Left colon (tissue), 2 donors: ENCODE measurements at regions not wholly inside any gene's neighbourhood (a gene's known extent, or its start where the extent isn't known, plus 50 kb on each side); places are given as distances from the start of the nearest gene placed in this dataset.

Source experiments
- ATAC-seq: fragments of 200-7000 bp; cut with Tn5 transposase; one replicate; pipeline ENCODE4 v1.9.1; 2020; ENCODE audit warnings: mild to moderate bottlenecking, moderate library complexity
- DNase-seq, 2 donors: peaks; one replicate each; pipeline ENCODE4 v3.0.0-alpha.2; 2020
- intact Hi-C, 2 donors: fragments of 100-400 bp; cut with DNase I in 1 of 2; cut with micrococcal nuclease in 1 of 2; formaldehyde crosslinking; loops; one replicate each; pipeline versions ENCODE4 v1.11.2 to v1.14.0; 2022; cut with DNase I, micrococcal nuclease
- donor health status: DM: no; HTN: no; CAD: no.
- donor health status: DM: yes; HTN: yes; CAD: no.

GRCh38 chr18:61690418-61691138 is 202.2 kb downstream of the RNF152 start:
- ATAC-seq (peak; percentile 85), DNase-seq (peak in 1 of 2 donors; percentile 44)
- intact Hi-C loops = no loop called here

DNA sequence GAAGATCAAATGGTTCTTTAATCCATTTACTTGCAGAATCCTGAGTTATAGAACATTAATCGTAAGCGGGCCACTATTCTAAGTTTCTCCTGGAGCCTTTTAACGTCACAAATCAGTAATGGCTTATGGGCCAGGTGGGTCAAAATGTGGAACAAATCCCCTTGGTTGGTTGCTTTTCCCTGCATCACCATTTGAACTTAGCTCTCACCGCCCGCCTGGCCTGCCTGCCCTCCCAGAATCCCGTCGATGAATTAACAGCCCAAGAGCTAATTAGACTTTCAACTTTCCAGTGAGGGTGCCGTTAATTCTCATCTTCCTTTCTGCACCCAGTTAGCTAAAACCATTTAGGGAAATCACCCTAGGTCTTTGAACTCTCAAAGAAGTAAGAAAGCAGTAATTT is 205.5 kb downstream of the RNF152 start:
- ATAC-seq (no peak), DNase-seq (no peak)
- intact Hi-C loops = no loop called here

DNA sequence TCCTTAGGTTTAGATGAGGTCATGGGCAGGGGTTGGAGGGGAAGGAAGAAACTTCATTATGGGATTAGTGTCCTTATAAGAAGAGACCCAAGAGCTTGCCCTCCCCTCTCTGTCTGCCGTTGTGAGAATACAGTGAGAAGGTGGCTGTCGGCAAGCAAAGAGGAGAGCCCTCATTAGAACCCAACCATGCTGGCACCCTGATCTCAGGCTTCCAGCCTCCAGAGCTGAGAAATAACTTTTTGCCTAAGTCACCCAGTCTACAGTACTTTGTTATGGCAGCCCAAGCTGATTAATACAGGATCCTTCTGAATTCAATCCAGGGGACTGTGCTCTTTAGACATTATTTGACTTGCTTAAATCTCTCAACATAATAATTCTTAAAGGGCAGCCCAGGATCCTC is 209.0 kb downstream of the RNF152 start:
- no peak for ATAC-seq
- intact Hi-C loops = no loop called here
- DNase-seq = no peak

DNA sequence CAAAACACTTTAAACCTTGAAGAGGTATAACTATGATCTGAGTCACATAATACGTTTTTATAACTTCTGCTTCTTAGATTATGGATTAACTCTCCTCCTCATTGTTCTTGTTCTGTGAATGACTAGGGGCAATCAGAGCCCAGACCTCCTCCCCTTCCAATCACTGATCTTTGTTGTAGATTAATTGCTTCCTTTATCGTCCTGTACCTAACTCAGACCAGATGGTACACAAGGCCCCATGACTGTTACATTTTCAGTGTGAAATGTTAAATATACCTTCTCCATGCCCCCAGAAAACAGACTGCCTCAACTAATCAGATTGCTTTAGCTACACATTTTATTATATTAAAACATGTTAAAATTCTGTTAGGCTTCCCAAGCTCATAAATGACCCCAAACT is 211.7 kb downstream of the RNF152 start:
- DNase-seq (no peak), ATAC-seq (no peak)
- intact Hi-C loops = no loop called here

GRCh38 chr18:61679836-61680235 is 213.0 kb downstream of the RNF152 start:
- no peak for ATAC-seq
- intact Hi-C loops = no loop called here
- no peak for DNase-seq

GRCh38 chr18:61677435-61677970 is 215.3 kb downstream of the RNF152 start:
- ATAC-seq (no peak), DNase-seq (no peak)
- intact Hi-C loops = no loop called here

DNA sequence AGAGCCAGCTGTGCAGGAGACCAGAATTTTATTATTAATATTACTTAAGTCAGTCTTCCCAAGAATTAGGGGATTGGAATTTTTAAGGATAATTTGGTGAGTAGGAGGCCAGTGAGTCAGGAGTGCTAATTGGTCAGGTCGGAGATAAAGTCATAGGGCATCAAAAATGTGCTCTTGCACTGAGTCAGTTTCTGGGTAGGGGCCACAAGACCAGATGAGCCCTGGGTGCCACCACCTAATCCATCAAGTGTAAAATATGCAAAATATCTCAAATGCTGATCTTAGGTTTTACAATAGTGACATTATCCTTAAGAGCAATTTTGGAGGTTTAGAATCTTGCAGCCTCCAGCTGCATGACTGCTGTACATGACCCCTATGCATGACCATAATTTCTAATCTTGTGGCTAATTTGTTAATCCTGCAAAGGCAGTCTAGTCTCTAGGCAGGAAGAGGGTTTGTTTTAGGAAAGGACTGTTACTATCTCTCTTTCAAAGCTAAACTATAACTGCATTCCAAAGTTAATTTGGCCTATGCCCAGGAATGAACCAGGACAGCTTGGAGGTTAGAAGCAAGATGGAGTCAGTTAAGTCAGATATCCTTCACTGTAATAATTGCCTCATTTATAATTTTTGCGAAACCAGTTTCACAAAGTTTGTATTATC is 215.9 kb downstream of the RNF152 start:
- ATAC-seq (no peak), DNase-seq (no peak)
- intact Hi-C loops = no loop called here

DNA sequence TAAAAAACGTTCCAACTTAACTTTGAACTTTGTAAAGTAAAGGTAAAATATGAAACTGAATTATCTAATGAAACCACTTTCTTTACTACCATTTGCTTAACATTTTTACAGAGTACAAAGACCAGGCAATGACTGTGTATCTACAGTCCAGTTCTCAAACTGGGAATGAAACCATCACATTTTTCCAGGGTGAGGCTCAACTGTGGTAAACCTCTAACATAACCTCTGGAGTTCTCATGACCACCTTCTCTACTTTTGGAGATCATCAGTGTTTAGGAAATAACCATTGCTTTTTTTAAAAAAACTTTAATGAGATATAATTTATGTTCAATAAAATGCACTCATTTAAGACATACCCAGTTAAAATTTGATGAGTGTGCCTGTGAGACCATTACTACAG is 223.5 kb downstream of the RNF152 start:
- DNase-seq (no peak), ATAC-seq (peak; percentile 83)
- intact Hi-C loops = no loop called here

DNA sequence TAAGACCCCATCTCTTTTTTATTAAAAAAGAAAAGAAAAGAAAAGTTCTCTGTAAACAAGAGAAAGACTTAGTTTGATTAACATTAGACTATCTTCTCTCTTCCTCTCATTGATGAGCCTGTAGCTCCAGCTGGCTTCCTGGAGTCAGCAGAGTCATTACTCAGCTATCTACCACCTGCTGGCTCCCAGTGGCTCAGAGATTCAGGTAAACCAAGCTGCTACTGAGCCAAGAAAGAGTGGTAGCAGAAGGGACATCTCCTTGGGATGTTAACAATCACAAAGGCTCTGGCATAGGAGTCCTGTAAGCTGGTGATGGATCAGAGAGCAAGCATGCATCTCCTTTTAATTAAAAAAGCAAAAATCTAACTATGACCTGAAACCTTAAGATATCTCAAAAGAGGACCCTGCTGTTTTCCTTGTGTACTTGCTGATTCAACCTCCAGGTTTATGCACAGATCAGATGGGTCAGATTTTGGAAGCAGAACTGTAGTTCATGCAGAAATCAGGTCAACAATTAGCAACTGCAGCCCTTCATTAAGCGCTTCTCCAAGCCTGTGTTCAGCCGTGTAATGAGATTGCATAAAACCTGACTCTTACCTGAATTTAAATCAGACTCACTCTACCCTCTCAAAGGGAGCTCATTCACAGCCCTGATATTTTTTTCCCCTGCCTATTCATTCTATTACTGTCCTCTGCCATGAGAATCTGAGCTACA is 225.8 kb downstream of the RNF152 start:
- intact Hi-C loops = no loop called here

DNA sequence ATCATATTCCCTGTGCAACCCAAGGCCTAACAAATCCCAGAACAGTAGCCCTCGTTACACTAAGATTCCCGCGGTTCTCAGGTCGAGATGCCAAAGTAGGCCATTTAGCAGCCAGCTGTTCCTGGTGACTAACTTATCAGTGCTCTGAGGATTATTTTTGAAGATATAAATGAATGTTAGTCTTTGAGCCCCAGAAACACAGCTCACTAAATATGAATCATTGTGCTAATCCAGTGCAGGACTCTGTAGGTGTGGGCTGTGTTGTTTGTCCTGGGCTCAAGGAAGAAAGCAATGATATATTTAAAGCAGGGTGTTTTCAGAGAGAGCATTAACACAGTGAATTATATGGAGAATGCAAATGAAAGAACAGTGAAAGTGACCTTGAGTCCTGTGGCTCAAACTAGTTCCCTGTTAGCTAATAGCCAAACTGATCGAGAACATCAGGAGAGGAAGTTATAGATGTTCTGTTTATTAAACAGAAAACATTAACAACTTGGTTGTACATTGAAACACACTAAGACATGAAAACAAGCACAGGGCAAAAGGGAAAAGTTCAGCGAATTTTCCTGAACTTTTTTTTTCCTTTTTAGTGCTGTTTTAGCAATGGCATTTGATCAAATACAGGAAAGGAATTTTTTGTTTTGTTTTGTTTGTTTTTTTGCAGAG is 228.3 kb downstream of the RNF152 start:
- intact Hi-C loops = no loop called here
- ATAC-seq (peak; percentile 88), DNase-seq (no peak)

More for the DNA sequence above, 225.8 kb downstream of the RNF152 start:
- DNase-seq (no peak), ATAC-seq (no peak)

GRCh38 chr18:61662726-61663125 is 230.1 kb downstream of the RNF152 start:
- DNase-seq (no peak), ATAC-seq (no peak)
- intact Hi-C loops = no loop called here

GRCh38 chr18:61658431-61658830 is 234.4 kb downstream of the RNF152 start:
- DNase-seq (no peak), ATAC-seq (no peak)
- intact Hi-C loops = no loop called here

DNA sequence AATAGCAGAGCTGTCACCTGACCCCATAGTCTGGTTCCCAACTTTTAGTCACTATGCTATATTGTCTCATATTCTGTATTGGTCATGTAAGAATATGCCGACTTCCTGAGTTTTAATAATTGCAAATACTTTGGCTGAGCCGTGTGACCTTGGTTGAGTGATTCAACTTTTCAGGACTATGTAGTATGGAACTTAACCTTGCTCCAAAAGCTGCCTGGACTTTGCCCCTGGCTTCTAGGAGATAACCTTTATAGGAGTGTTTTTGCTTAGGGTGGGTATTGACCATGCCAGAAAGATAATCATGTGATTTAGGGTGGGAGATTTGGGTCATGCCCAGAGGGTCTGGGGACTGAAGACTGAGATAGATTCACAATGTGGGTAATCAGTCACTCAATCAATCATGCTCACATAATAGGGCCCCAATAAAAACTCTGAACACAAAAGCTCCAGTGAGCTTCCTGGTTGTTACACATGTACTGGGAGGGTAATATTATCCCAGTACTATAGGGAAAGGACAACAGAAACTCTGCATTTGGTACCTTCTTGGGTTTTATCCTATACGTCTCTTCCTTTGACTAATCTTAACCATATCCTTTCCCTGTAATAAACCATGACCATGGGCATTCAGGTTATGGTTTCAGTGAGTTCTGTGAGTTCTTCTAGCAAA is 235.6 kb downstream of the RNF152 start:
- DNase-seq (peak in 1 of 2 donors; percentile 21), ATAC-seq (peak; percentile 71)
- intact Hi-C loops = no loop called here

GRCh38 chr18:61655630-61656029 is 237.2 kb downstream of the RNF152 start:
- ATAC-seq (no peak), DNase-seq (no peak)
- intact Hi-C loops = no loop called here

DNA sequence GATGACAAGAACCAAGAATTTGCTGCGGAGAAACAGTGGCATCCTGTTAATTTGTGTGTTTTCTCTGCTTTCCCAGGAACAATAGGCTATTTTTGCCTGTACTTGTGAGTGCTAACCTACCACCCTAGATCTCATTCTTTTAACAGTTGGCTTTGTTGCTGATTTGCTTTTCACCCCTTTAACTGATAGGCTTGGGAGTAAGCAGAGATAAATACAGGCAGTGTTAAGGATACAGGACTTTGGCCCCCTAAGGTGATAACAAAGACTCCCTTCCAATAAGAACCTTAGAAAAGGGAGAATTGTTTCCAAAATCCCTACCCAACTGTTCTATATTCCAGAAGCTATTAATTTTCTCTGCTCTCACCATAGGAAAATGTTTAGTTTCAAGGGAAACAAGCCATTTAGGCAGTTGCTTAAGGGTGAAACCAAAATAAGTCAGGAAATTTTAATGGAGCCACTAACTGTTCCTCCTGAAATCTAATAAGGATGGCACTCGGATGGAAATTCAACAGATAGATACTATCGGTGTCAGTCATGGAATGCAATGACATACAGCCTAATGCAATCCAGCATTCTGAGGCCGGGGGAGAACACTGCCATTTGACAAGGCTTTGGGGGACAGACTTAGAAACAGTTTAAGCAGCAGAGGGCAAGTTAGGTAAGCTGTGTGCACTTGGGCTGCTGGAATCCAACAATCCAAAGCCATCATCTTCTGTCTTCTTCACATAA is 238.8 kb downstream of the RNF152 start:
- DNase-seq (no peak), ATAC-seq (no peak)
- intact Hi-C loops = no loop called here

GRCh38 chr18:61651880-61652268 is 240.9 kb downstream of the RNF152 start:
- ATAC-seq = peak; percentile 92
- DNase-seq = peak; percentile 31 to 66
- intact Hi-C loops = no loop called here

- ATAC-seq = peak; percentile 40
- DNase-seq = no peak
- intact Hi-C loops = no loop called here
Measured at GRCh38 chr18:61651145-61651879, 241.5 kb downstream of the RNF152 start.
